ENCODE measurements at regions not wholly inside any gene's neighbourhood (a gene's known extent, or its start where the extent isn't known, plus 50 kb on each side); places are given as distances from the start of the nearest gene placed in this dataset.

- ATAC-seq (no peak), DNase-seq (no peak)
- Histone ChIP-seq H3K4me3 (no peak overlapping the region), H3K27ac (no peak overlapping the region), H3K27me3 (peaks cover 0 to 19% (median 0%) of the 10 kb centered on the region in 7 donors), H3K4me1 (peaks cover 0 to 13% (median 0%) of the 10 kb centered on the region in 9 donors), H3K9me3 (peaks cover 0 to 23% (median 11%) of the 10 kb centered on the region in 11 donors), H3K36me3 (no peaks in the 10 kb centered on the region)
- intact Hi-C loops (cut with DNase I) = no loop called here
- no peak for TF ChIP-seq CTCF (IDR thresholded peaks at IDR 0.05)
- 86% methylated on average over 9 of the region's 9 CpGs for WGBS, 2 donors
Measured at GRCh38 chr14:101008631-101009336, 105.3 kb upstream of the RTL1 start.

- H3K9me3 ChIP-seq = peaks cover 0 to 23% (median 11%) of the 10 kb centered on the region in 11 donors
- no peak overlapping the region for H3K27ac ChIP-seq
- no peak overlapping the region for H3K4me3 ChIP-seq
- ATAC-seq (no peak), DNase-seq (no peak)
- no peak for TF ChIP-seq CTCF (IDR thresholded peaks at IDR 0.05)
- WGBS, 2 donors = 79 to 86% methylated on average over 5 of the region's 5 CpGs
- H3K4me1 ChIP-seq = peaks cover 0 to 13% (median 0%) of the 10 kb centered on the region in 9 donors
- H3K36me3 ChIP-seq = no peaks in the 10 kb centered on the region
- intact Hi-C loops (cut with DNase I) = no loop called here
- H3K27me3 ChIP-seq = peaks cover 0 to 16% (median 0%) of the 10 kb centered on the region in 7 donors
Measured at GRCh38 chr14:101009531-101009930, 106.0 kb upstream of the RTL1 start.

GRCh38 chr14:101010293-101010692 lies 106.8 kb upstream of the RTL1 start:
- H3K27ac ChIP-seq = no peak overlapping the region
- no peak overlapping the region for H3K4me3 ChIP-seq
- no peaks in the 10 kb centered on the region for H3K36me3 ChIP-seq
- peaks cover 0 to 8% (median 0%) of the 10 kb centered on the region in 9 donors for H3K4me1 ChIP-seq
- no peak for DNase-seq
- WGBS, 2 donors = 79 to 89% methylated on average over 6 of the region's 6 CpGs
- H3K27me3 ChIP-seq = peaks cover 0 to 10% (median 0%) of the 10 kb centered on the region in 7 donors
- peaks cover 0 to 23% (median 11%) of the 10 kb centered on the region in 11 donors for H3K9me3 ChIP-seq
- no peak for ATAC-seq
- TF ChIP-seq CTCF (IDR thresholded peaks at IDR 0.05) = no peak
- intact Hi-C loops (cut with DNase I) = no loop called here

- H3K4me1 ChIP-seq = peaks cover 0 to 5% (median 0%) of the 10 kb centered on the region in 9 donors
- no peaks in the 10 kb centered on the region for H3K36me3 ChIP-seq
- peaks cover 0 to 10% (median 0%) of the 10 kb centered on the region in 7 donors for H3K27me3 ChIP-seq
- intact Hi-C loops (cut with DNase I) = no loop called here
- 86 to 89% methylated on average over 2 of the region's 2 CpGs for WGBS, 2 donors
- TF ChIP-seq CTCF (IDR thresholded peaks at IDR 0.05) = no peak
- no peak for DNase-seq
- H3K9me3 ChIP-seq = peaks cover 0 to 23% (median 11%) of the 10 kb centered on the region in 11 donors
- no peak overlapping the region for H3K27ac ChIP-seq
- ATAC-seq = no peak
- H3K4me3 ChIP-seq = no peak overlapping the region
Measured at GRCh38 chr14:101010835-101011234, 107.3 kb upstream of the RTL1 start.
